ENCODE measurements at regions not wholly inside any gene's neighbourhood (a gene's known extent, or its start where the extent isn't known, plus 50 kb on each side); places are given as distances from the start of the nearest gene placed in this dataset.

- no peak for TF ChIP-seq ZSCAN31 (CRISPR knock-in tag; IDR thresholded peaks at IDR 0.05; ENCODE audit: low read depth)
- TF ChIP-seq ARNT (IDR thresholded peaks at IDR 0.05): no peak
- no peak for TF ChIP-seq JDP2 (CRISPR knock-in tag; IDR thresholded peaks at IDR 0.05; ENCODE audit: borderline replicate concordance)
- TF ChIP-seq SRSF1 (optimal IDR thresholded peaks at IDR 0.05; ENCODE audit: low read depth, low read length): no peak
- no peak for TF ChIP-seq CTCF (CRISPR knock-in tag; IDR thresholded peaks at IDR 0.05)
- TF ChIP-seq EZH2 (conservative IDR thresholded peaks at IDR 0.05; ENCODE audit: low read depth, low read length): no peak
- 0 out of 2 replicates have a peak, but pooled peaks have one; percentile 39 for TF ChIP-seq ZGPAT (CRISPR knock-in tag; IDR thresholded peaks at IDR 0.05)
- TF ChIP-seq, protein P1, sequence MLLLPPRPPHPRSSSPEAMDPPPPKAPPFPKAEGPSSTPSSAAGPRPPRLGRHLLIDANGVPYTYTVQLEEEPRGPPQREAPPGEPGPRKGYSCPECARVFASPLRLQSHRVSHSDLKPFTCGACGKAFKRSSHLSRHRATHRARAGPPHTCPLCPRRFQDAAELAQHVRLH (CRISPR knock-in tag; IDR thresholded peaks at IDR 0.05; ENCODE audit: borderline replicate concordance, low read depth): peak; percentile 59; the same call in 1 of the 2 replicates
- TF ChIP-seq ZNF430 (CRISPR knock-in tag; IDR thresholded peaks at IDR 0.05): peak; percentile 22; the same call in 1 of the 2 replicates
- TF ChIP-seq HNF4G (IDR thresholded peaks at IDR 0.05; ENCODE audit: borderline replicate concordance, low read depth, low read length): no peak
- no peak for TF ChIP-seq HNF4G (CRISPR knock-in tag; IDR thresholded peaks at IDR 0.05; ENCODE audit: borderline replicate concordance, low read depth)
- no peak for TF ChIP-seq SOX13 (IDR thresholded peaks at IDR 0.05)
- TF ChIP-seq SOX13 (CRISPR knock-in tag; conservative IDR thresholded peaks at IDR 0.05 in 1 of 2, IDR thresholded peaks at IDR 0.05 in 1 of 2): peak in 1 of 2 experiments; percentile 56; a peak in 2 of 4 replicates
- no peak for TF ChIP-seq ZNF558 (CRISPR knock-in tag; IDR thresholded peaks at IDR 0.05; ENCODE audit: borderline replicate concordance)
- no peak for TF ChIP-seq SCMH1 (CRISPR knock-in tag; IDR thresholded peaks at IDR 0.05; ENCODE audit: borderline replicate concordance)
- TF ChIP-seq SNAI1 (CRISPR knock-in tag; IDR thresholded peaks at IDR 0.05; ENCODE audit: borderline replicate concordance): no peak
- TF ChIP-seq ZNF724P (CRISPR knock-in tag; IDR thresholded peaks at IDR 0.05; ENCODE audit: borderline replicate concordance): no peak
- TF ChIP-seq GABPB1 (CRISPR knock-in tag; IDR thresholded peaks at IDR 0.05): peak; percentile 46
- no peak for TF ChIP-seq NCOA2 (CRISPR knock-in tag; IDR thresholded peaks at IDR 0.05)
- no peak for TF ChIP-seq CCAR2 (optimal IDR thresholded peaks at IDR 0.05; ENCODE audit: low read depth, low read length)
- TF ChIP-seq ZNF770 (CRISPR knock-in tag; IDR thresholded peaks at IDR 0.05): no peak
- no peak for TF ChIP-seq ZNF496 (CRISPR knock-in tag; IDR thresholded peaks at IDR 0.05; ENCODE audit: insufficient replicate concordance)
- no peak for TF ChIP-seq ZNF781 (CRISPR knock-in tag; IDR thresholded peaks at IDR 0.05; ENCODE audit: borderline replicate concordance, not compliant biosample characterization)
- no peak; the same call in 1 of the 2 replicates for TF ChIP-seq BORCS8-MEF2B (CRISPR knock-in tag; IDR thresholded peaks at IDR 0.05)
- no peak for TF ChIP-seq ZNF260 (CRISPR knock-in tag; IDR thresholded peaks at IDR 0.05; ENCODE audit: borderline replicate concordance, low read depth)
- TF ChIP-seq NR2C2 (CRISPR knock-in tag; IDR thresholded peaks at IDR 0.05; ENCODE audit: borderline replicate concordance): no peak
- TF ChIP-seq ZNF205 (CRISPR knock-in tag; IDR thresholded peaks at IDR 0.05): no peak
These were observed 75.8 kb upstream of the AFDN start (continued) for GRCh38 chr6:167750956-167751358.
